K562 (cell line): ENCODE measurements at regions not wholly inside any gene's neighbourhood (a gene's known extent, or its start where the extent isn't known, plus 50 kb on each side); places are given as distances from the start of the nearest gene placed in this dataset.

Experiments
- ATAC-seq: fragments of 200-7000 bp; cut with Tn5 transposase; 3 replicates; pipeline ENCODE4 v1.9.1; 2020; ENCODE audit warnings: moderate library complexity
- BruUV-seq: library from RNA; stranded (reverse); fragments of 400-500 nt; replicated peaks from 2 replicates; lab custom pipeline; 2021; lab: Mats Ljungman, UMichigan
- CTCF ChIA-PET: fragments of 300-600 bp; formaldehyde crosslinking; extraction: SDS; loops from one replicate; lab custom pipeline; 2021; ENCODE audit warnings: low intra/inter-chr PET ratio; lab: Yijun Ruan, JAX
- POLR2A ChIA-PET: fragments of 300-600, 350-650 bp; sonication (Branson Sonifier 250); formaldehyde crosslinking; extraction: SDS; loops from one replicate; lab custom pipeline; 2021; ENCODE audit warnings: antibody characterized with exemption, inconsistent platforms; lab: Yijun Ruan, JAX
- DNase-seq, 4 experiments: peaks; one replicate each; pipeline versions ENCODE4 v3.0.0 to v3.0.0-alpha.2; 2011 to 2018; ENCODE audit warnings: low spot score in 3 of 4, mixed read lengths in 3 of 4; ENCODE audit errors: extremely low read depth in 1 of 4
- FAIRE-seq: peaks from 2 replicates; lab custom pipeline; 2011; peaks lifted over from hg19 to GRCh38; lab: Jason Lieb, UNC
- H2AFZ ChIP-seq: 2 replicates; pipeline ENCODE4 v1.6.0; 2011; ENCODE audit warnings: low read depth, low read length, control low read depth, inconsistent platforms
- H3K27ac ChIP-seq: fragments of 200-600 bp; 3 replicates; pipeline ENCODE4 v1.8.0; 2011; ENCODE audit warnings: low read depth, mild to moderate bottlenecking, control low read depth, inconsistent platforms, low read length, moderate library complexity, mixed read lengths; ENCODE audit errors: extremely low read depth
- H3K27me3 ChIP-seq, 2 experiments: fragments of 300-600 bp in 1 of 2; 2 replicates in 1 of 2; 3 replicates in 1 of 2; pipeline versions ENCODE4 v1.6.0 to v1.8.0; 2011; ENCODE audit warnings: inconsistent platforms in 2 of 2, low read length in 2 of 2, mild to moderate bottlenecking in 1 of 2, mixed read lengths in 1 of 2, moderate library complexity in 1 of 2; ENCODE audit not compliant: control insufficient read depth in 2 of 2, insufficient read depth in 2 of 2
- H3K36me3 ChIP-seq: fragments of 300-600 bp; 3 replicates; pipeline ENCODE4 v1.8.0; 2011; ENCODE audit warnings: mild to moderate bottlenecking, low read length, inconsistent platforms; ENCODE audit not compliant: control insufficient read depth, insufficient read depth
- H3K4me1 ChIP-seq, 2 experiments: fragments of 200-600 bp in 1 of 2; replicated peaks in 1 of 2; 2 replicates in 1 of 2; 3 replicates in 1 of 2; pipeline versions ENCODE4 v1.5.1 to v1.8.0; 2011; ENCODE audit warnings: inconsistent platforms in 2 of 2, low read length in 2 of 2, mild to moderate bottlenecking in 1 of 2, mixed read lengths in 1 of 2, moderate library complexity in 1 of 2; ENCODE audit not compliant: control insufficient read depth in 2 of 2, insufficient read depth in 2 of 2
- H3K4me2 ChIP-seq: 2 replicates; pipeline ENCODE4 v1.6.1; 2011; ENCODE audit warnings: low read length, control low read depth, inconsistent platforms, mixed read lengths; ENCODE audit not compliant: insufficient read depth
- H3K4me3 ChIP-seq: fragments of 200-600 bp; sonication (generic), shearing (Covaris generic); 2 replicates; pipeline ENCODE4 v1.5.1; 2016; ENCODE audit warnings: control low read depth, inconsistent platforms
- H3K79me2 ChIP-seq: fragments of 200-600 bp; 3 replicates; pipeline ENCODE4 v1.8.0; 2011; ENCODE audit warnings: low read length, inconsistent platforms; ENCODE audit not compliant: control insufficient read depth, insufficient read depth
- H3K9ac ChIP-seq, 2 experiments: 2 replicates each; pipeline versions ENCODE4 v1.6.0 to v1.6.1; 2011; ENCODE audit warnings: low read depth in 2 of 2, low read length in 2 of 2, control low read depth in 1 of 2, inconsistent platforms in 1 of 2, mild to moderate bottlenecking in 1 of 2, mixed read lengths in 1 of 2; ENCODE audit not compliant: insufficient read depth in 1 of 2
- H3K9me1 ChIP-seq: one replicate; pipeline ENCODE4 v1.6.0; 2011; ENCODE audit warnings: inconsistent platforms, mild to moderate bottlenecking, low read length, moderate library complexity; ENCODE audit not compliant: control insufficient read depth, insufficient read depth
- H3K9me3 ChIP-seq: replicated peaks from 2 replicates; pipeline ENCODE4 v1.5.1; 2011; ENCODE audit warnings: low read depth, low read length, inconsistent platforms; ENCODE audit not compliant: control insufficient read depth, insufficient read depth
- H4K20me1 ChIP-seq: replicated peaks from 2 replicates; pipeline ENCODE4 v1.6.1; 2011; ENCODE audit warnings: low read length, inconsistent platforms, mixed read lengths; ENCODE audit not compliant: control insufficient read depth, insufficient read depth
- BRD4 ChIP-seq: fragments of 200-600 bp; sonication (generic); IDR thresholded peaks from 2 replicates; pipeline ENCODE4 v1.6.1; 2017; ENCODE audit warnings: inconsistent platforms
- CBX1 ChIP-seq: sonication (generic); IDR thresholded peaks from 2 replicates; pipeline ENCODE4 v1.6.1; 2016; ENCODE audit warnings: antibody characterized with exemption, low read depth, mild to moderate bottlenecking
- FOS ChIP-seq: IDR thresholded peaks from 3 replicates; pipeline ENCODE4 v1.6.1; 2011; ENCODE audit not compliant: insufficient read length; ENCODE audit errors: extremely low read depth
- SP1 ChIP-seq: sonication (generic); formaldehyde crosslinking; IDR thresholded peaks from 2 replicates; pipeline ENCODE4 v1.8.1; 2022; ENCODE audit warnings: mild to moderate bottlenecking, missing genetic modification reagents
- TAF7 ChIP-seq: fragments of 450-650 bp; IDR thresholded peaks from 2 replicates; pipeline ENCODE4 v1.6.1; 2016; ENCODE audit warnings: missing genetic modification characterization, missing compliant biosample characterization
- ZBTB17 ChIP-seq: fragments of 450-650 bp; formaldehyde crosslinking; IDR thresholded peaks from 2 replicates; pipeline ENCODE4 v1.4.0; 2020; ENCODE audit warnings: mild to moderate bottlenecking
- ZNF165 ChIP-seq: fragments of 250-450 bp; sonication (Bioruptor Pico); IDR thresholded peaks from 2 replicates; pipeline ENCODE4 v1.4.0; 2020; ENCODE audit warnings: borderline replicate concordance
- ZNF197 ChIP-seq: fragments of 200-800 bp; sonication (Bioruptor generic); IDR thresholded peaks from 2 replicates; pipeline ENCODE4 v1.6.1; 2016; ENCODE audit warnings: low read depth, missing genetic modification characterization, missing compliant biosample characterization
- ZNF282 ChIP-seq: sonication (generic); formaldehyde crosslinking; IDR thresholded peaks from 2 replicates; pipeline ENCODE4 v1.8.1; 2023; ENCODE audit warnings: missing genetic modification reagents
- ZNF431 ChIP-seq: sonication (generic); formaldehyde crosslinking; IDR thresholded peaks from 2 replicates; pipeline ENCODE4 v1.8.0; 2022; ENCODE audit warnings: mild to moderate bottlenecking, missing genetic modification reagents
- ZNF778 ChIP-seq: fragments of 450-650 bp; formaldehyde crosslinking; IDR thresholded peaks from 2 replicates; pipeline ENCODE4 v1.4.0; 2020; ENCODE audit warnings: mild to moderate bottlenecking, moderate library complexity
- WGBS: fragments of 100-300 bp; shearing (Covaris generic); methylation state at CpG from one replicate; pipeline ENCODE4 v1.1.6; 2016; ENCODE audit warnings: low coverage, mixed read lengths; ENCODE audit not compliant: insufficient coverage; ENCODE audit errors: missing lambda C conversion rate; 5-methylcytosine and 5-hydroxymethylcytosine counted together
- in situ Hi-C: fragments of 300-500 bp; cut with MboI; formaldehyde crosslinking; loops from 4 replicates; pipeline ENCODE4 v1.15.0; 2018; ENCODE audit warnings: inconsistent platforms, mixed read lengths
- intact Hi-C: fragments of 100-400 bp; cut with micrococcal nuclease; formaldehyde crosslinking; loops from 2 replicates; pipeline ENCODE4 v1.14.2; 2022
- TF ChIP-seq, protein P1 (sequence below): fragments of 150-350 bp; conservative IDR thresholded peaks from 2 replicates; pipeline ENCODE4 v1.6.1; 2014; ENCODE audit warnings: low read length
- TF ChIP-seq, protein P2 (sequence below): sonication (generic); formaldehyde crosslinking; IDR thresholded peaks from 2 replicates; pipeline ENCODE4 v1.8.0; 2022; ENCODE audit warnings: missing genetic modification reagents, mild to moderate bottlenecking, borderline replicate concordance
- TF ChIP-seq, protein P3 (sequence below), 2 experiments: IDR thresholded peaks; 2 replicates each; pipeline ENCODE4 v1.6.1; 2012; ENCODE audit warnings: improper control_type of control experiment in 2 of 2, low read depth in 2 of 2, low read length in 2 of 2, borderline replicate concordance in 1 of 2

GRCh38 chr1:229938551-229938950 is 128.5 kb upstream of the GALNT2 start:
- BruUV-seq = no TSS peak
- intact Hi-C loops (no loop called here), in situ Hi-C loops (no loop called here)
- no peaks in the 10 kb centered on the region for H3K9me1 ChIP-seq
- WGBS = 0% methylated on average over 4 of the region's 4 CpGs
- no peak overlapping the region for H3K9ac ChIP-seq
- CTCF ChIA-PET = no interaction called here
- H3K79me2 ChIP-seq = no peaks in the 10 kb centered on the region
- H3K4me1 ChIP-seq = no peaks in the 10 kb centered on the region
- H3K27me3 ChIP-seq = peaks cover 43% of the 10 kb centered on the region in 2 experiments
- TF ChIP-seq BRD4 (no peak), ZNF165 (CRISPR knock-in tag) (no peak), ZNF282 (no peak), ZBTB17 (CRISPR knock-in tag) (no peak), TAF7 (tag) (no peak), ZNF431 (no peak), CBX1 (no peak), FOS (no peak), ZNF778 (CRISPR knock-in tag) (no peak), SP1 (CRISPR knock-in tag) (no peak), ZNF197 (CRISPR knock-in tag) (no peak)
- TF ChIP-seq, protein P1, sequence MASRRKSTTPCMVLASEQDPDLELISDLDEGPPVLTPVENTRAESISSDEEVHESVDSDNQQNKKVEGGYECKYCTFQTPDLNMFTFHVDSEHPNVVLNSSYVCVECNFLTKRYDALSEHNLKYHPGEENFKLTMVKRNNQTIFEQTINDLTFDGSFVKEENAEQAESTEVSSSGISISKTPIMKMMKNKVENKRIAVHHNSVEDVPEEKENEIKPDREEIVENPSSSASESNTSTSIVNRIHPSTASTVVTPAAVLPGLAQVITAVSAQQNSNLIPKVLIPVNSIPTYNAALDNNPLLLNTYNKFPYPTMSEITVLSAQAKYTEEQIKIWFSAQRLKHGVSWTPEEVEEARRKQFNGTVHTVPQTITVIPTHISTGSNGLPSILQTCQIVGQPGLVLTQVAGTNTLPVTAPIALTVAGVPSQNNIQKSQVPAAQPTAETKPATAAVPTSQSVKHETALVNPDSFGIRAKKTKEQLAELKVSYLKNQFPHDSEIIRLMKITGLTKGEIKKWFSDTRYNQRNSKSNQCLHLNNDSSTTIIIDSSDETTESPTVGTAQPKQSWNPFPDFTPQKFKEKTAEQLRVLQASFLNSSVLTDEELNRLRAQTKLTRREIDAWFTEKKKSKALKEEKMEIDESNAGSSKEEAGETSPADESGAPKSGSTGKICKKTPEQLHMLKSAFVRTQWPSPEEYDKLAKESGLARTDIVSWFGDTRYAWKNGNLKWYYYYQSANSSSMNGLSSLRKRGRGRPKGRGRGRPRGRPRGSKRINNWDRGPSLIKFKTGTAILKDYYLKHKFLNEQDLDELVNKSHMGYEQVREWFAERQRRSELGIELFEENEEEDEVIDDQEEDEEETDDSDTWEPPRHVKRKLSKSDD = no peak
- TF ChIP-seq, protein P2, sequence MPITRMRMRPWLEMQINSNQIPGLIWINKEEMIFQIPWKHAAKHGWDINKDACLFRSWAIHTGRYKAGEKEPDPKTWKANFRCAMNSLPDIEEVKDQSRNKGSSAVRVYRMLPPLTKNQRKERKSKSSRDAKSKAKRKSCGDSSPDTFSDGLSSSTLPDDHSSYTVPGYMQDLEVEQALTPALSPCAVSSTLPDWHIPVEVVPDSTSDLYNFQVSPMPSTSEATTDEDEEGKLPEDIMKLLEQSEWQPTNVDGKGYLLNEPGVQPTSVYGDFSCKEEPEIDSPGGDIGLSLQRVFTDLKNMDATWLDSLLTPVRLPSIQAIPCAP = no peak
- TF ChIP-seq, protein P3, sequence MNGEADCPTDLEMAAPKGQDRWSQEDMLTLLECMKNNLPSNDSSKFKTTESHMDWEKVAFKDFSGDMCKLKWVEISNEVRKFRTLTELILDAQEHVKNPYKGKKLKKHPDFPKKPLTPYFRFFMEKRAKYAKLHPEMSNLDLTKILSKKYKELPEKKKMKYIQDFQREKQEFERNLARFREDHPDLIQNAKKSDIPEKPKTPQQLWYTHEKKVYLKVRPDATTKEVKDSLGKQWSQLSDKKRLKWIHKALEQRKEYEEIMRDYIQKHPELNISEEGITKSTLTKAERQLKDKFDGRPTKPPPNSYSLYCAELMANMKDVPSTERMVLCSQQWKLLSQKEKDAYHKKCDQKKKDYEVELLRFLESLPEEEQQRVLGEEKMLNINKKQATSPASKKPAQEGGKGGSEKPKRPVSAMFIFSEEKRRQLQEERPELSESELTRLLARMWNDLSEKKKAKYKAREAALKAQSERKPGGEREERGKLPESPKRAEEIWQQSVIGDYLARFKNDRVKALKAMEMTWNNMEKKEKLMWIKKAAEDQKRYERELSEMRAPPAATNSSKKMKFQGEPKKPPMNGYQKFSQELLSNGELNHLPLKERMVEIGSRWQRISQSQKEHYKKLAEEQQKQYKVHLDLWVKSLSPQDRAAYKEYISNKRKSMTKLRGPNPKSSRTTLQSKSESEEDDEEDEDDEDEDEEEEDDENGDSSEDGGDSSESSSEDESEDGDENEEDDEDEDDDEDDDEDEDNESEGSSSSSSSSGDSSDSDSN (IDR thresholded peaks at IDR 0.05; ENCODE audit: borderline replicate concordance in 1 of 2, low read depth in 2 of 2, low read length in 2 of 2) = no peak
- H2AFZ ChIP-seq = no peak overlapping the region
- POLR2A ChIA-PET = no interaction called here
- H3K9me3 ChIP-seq = no peaks in the 10 kb centered on the region
- DNase-seq (no peak), FAIRE-seq (no peak), ATAC-seq (no peak)
- H3K36me3 ChIP-seq = no peaks in the 10 kb centered on the region
- no peak overlapping the region for H3K4me2 ChIP-seq
- no peaks in the 10 kb centered on the region for H4K20me1 ChIP-seq
- no peak overlapping the region for H3K4me3 ChIP-seq
- no peak overlapping the region for H3K27ac ChIP-seq
